ENCODE measurements at regions not wholly inside any gene's neighbourhood (a gene's known extent, or its start where the extent isn't known, plus 50 kb on each side); places are given as distances from the start of the nearest gene placed in this dataset.
A peak's percentile ranks its signal among the peaks of the same experiment; 100 is the strongest.

- peak; percentile 42 for TF ChIP-seq CTCF (IDR thresholded peaks at IDR 0.05; ENCODE audit: low read depth, low read length)
- TF ChIP-seq MAX (IDR thresholded peaks at IDR 0.05; ENCODE audit: low read depth, low read length), result no peak
- TF ChIP-seq POLR2A (IDR thresholded peaks at IDR 0.05; ENCODE audit: extremely low read depth, insufficient read length), result no peak
Observed at GRCh38 chr3:21017115-21017852, 733.7 kb downstream of the ZNF385D start.

Measured in NB4 (cell line).